Fibroblast of peridontal ligament (primary cell): ENCODE measurements at regions not wholly inside any gene's neighbourhood (a gene's known extent, or its start where the extent isn't known, plus 50 kb on each side); places are given as distances from the start of the nearest gene placed in this dataset.

ENCODE experiments used
- DNase-seq: peaks from one replicate; pipeline ENCODE4 v3.0.0-alpha.2; 2010; ENCODE audit errors: extremely low read depth

- DNase-seq = no peak
Measured at GRCh38 chr5:51908215-51908614, 525.0 kb downstream of the ISL1 start.

GRCh38 chr5:51944500-51945125 lies 561.4 kb downstream of the ISL1 start:
- no peak for DNase-seq

- DNase-seq = no peak
Measured at GRCh38 chr5:51958473-51958872, 575.2 kb downstream of the ISL1 start.

- no peak for DNase-seq
Measured at GRCh38 chr5:51960617-51961121, 577.4 kb downstream of the ISL1 start.

GRCh38 chr5:51961154-51961562 lies 577.9 kb downstream of the ISL1 start:
- no peak for DNase-seq

- no peak for DNase-seq
Measured at GRCh38 chr5:51968756-51969155, 585.5 kb downstream of the ISL1 start.

- no peak for DNase-seq
Measured at GRCh38 chr5:51974834-51975233, 591.6 kb downstream of the ISL1 start.

- DNase-seq = no peak
Measured at GRCh38 chr5:51977014-51977413, 593.8 kb downstream of the ISL1 start.

GRCh38 chr5:51983161-51983560 lies 599.9 kb downstream of the ISL1 start:
- no peak for DNase-seq

- no peak for DNase-seq
Measured at GRCh38 chr5:51986733-51987132, 603.5 kb downstream of the ISL1 start.

GRCh38 chr5:51987239-51987638 lies 604.0 kb downstream of the ISL1 start:
- DNase-seq = no peak

GRCh38 chr5:51987669-51988209 lies 604.5 kb downstream of the ISL1 start:
- no peak for DNase-seq

- DNase-seq = no peak
Measured at GRCh38 chr5:51988634-51989033, 605.4 kb downstream of the ISL1 start.

- DNase-seq = no peak
Measured at GRCh38 chr5:51990241-51990640, 607.0 kb downstream of the ISL1 start.

GRCh38 chr5:51990661-51991180 lies 607.5 kb downstream of the ISL1 start:
- DNase-seq = no peak

GRCh38 chr5:51991940-51992339 lies 608.7 kb downstream of the ISL1 start:
- no peak for DNase-seq

- no peak for DNase-seq
Measured at GRCh38 chr5:51995773-51996306, 612.6 kb downstream of the ISL1 start.

- no peak for DNase-seq
Measured at GRCh38 chr5:51996356-51996861, 613.2 kb downstream of the ISL1 start.

GRCh38 chr5:51997500-51997899 lies 614.3 kb downstream of the ISL1 start:
- DNase-seq = no peak

- DNase-seq = no peak
Measured at GRCh38 chr5:51997949-51998348, 614.7 kb downstream of the ISL1 start.

GRCh38 chr5:52007230-52007858 lies 624.1 kb downstream of the ISL1 start:
- DNase-seq = peak; percentile 3

GRCh38 chr5:52010454-52010853 lies 627.2 kb downstream of the ISL1 start:
- DNase-seq = no peak

- no peak for DNase-seq
Measured at GRCh38 chr5:52013523-52013922, 630.3 kb downstream of the ISL1 start.
